H9 (cell line): ENCODE measurements at regions not wholly inside any gene's neighbourhood (a gene's known extent, or its start where the extent isn't known, plus 50 kb on each side); places are given as distances from the start of the nearest gene placed in this dataset.
A peak's percentile ranks its signal among the peaks of the same experiment; 100 is the strongest.

Experiments used
- DNase-seq: peaks from one replicate; pipeline ENCODE4 v3.0.0-alpha.2; 2017
- H2AFZ ChIP-seq: one replicate; pipeline ENCODE4 v1.6.1; 2013; ENCODE audit warnings: mild to moderate bottlenecking, low read length, control low read depth, moderate library complexity
- H2AK5ac ChIP-seq: 2 replicates; pipeline ENCODE4 v1.6.1; 2013; ENCODE audit warnings: low read length, control low read depth, mixed read lengths; ENCODE audit not compliant: insufficient read length
- H2BK120ac ChIP-seq: one replicate; pipeline ENCODE4 v1.6.1; 2013; ENCODE audit warnings: low read depth, mild to moderate bottlenecking, low read length, control low read depth, inconsistent platforms; ENCODE audit not compliant: poor library complexity, severe bottlenecking
- H2BK12ac ChIP-seq: 2 replicates; pipeline ENCODE4 v1.6.1; 2013; ENCODE audit warnings: low read length, control low read depth, mixed read lengths, low read depth; ENCODE audit not compliant: insufficient read length
- H2BK15ac ChIP-seq: 2 replicates; pipeline ENCODE4 v1.6.1; 2013; ENCODE audit warnings: low read depth, low read length, control low read depth
- H2BK20ac ChIP-seq: one replicate; pipeline ENCODE4 v1.6.1; 2013; ENCODE audit warnings: low read depth, mild to moderate bottlenecking, low read length, control low read depth, inconsistent platforms; ENCODE audit not compliant: poor library complexity, severe bottlenecking
- H2BK5ac ChIP-seq: 2 replicates; pipeline ENCODE4 v1.6.1; 2013; ENCODE audit warnings: low read length, control low read depth, mixed read lengths; ENCODE audit not compliant: insufficient read length
- H3K14ac ChIP-seq: 2 replicates; pipeline ENCODE4 v1.6.1; 2013; ENCODE audit warnings: low read length, control low read depth; ENCODE audit not compliant: insufficient read depth
- H3K18ac ChIP-seq: 2 replicates; pipeline ENCODE4 v1.6.1; 2013; ENCODE audit warnings: low read depth, mild to moderate bottlenecking, mixed read lengths, low read length, control low read depth; ENCODE audit not compliant: insufficient read length
- H3K23ac ChIP-seq: 2 replicates; pipeline ENCODE4 v1.6.1; 2013; ENCODE audit warnings: low read length, control low read depth, mixed read lengths, low read depth; ENCODE audit not compliant: insufficient read length
- H3K23me2 ChIP-seq: 2 replicates; pipeline ENCODE4 v1.6.1; 2013; ENCODE audit warnings: low read depth, mild to moderate bottlenecking, mixed read lengths, low read length, control low read depth; ENCODE audit not compliant: insufficient read length, poor library complexity, severe bottlenecking
- H3K27ac ChIP-seq: 2 replicates; pipeline ENCODE4 v1.5.1; 2013; ENCODE audit warnings: low read length, control low read depth, mixed read lengths, low read depth; ENCODE audit not compliant: insufficient read length
- H3K27me3 ChIP-seq: 2 replicates; pipeline ENCODE4 v1.6.1; 2013; ENCODE audit warnings: low read length, control low read depth, inconsistent platforms; ENCODE audit not compliant: insufficient read depth
- H3K4ac ChIP-seq: 2 replicates; pipeline ENCODE4 v1.6.1; 2013; ENCODE audit warnings: low read depth, mild to moderate bottlenecking, control low read depth, inconsistent platforms, low read length, moderate library complexity
- H3K4me1 ChIP-seq: 2 replicates; pipeline ENCODE4 v1.6.1; 2013; ENCODE audit warnings: low read length, control low read depth, inconsistent platforms; ENCODE audit not compliant: insufficient read depth
- H3K4me2 ChIP-seq: 2 replicates; pipeline ENCODE4 v1.6.1; 2013; ENCODE audit warnings: low read length, control low read depth, mixed read lengths; ENCODE audit not compliant: insufficient read length, insufficient read depth
- H3K56ac ChIP-seq: 2 replicates; pipeline ENCODE4 v1.6.1; 2013; ENCODE audit warnings: low read depth, mild to moderate bottlenecking, mixed read lengths, low read length, control low read depth; ENCODE audit not compliant: insufficient read length
- H3K79me1 ChIP-seq: 2 replicates; pipeline ENCODE4 v1.6.1; 2013; ENCODE audit warnings: low read depth, mild to moderate bottlenecking, moderate library complexity, low read length, control low read depth, inconsistent platforms; ENCODE audit not compliant: insufficient read depth, poor library complexity, severe bottlenecking
- H3K79me2 ChIP-seq: 2 replicates; pipeline ENCODE4 v1.6.1; 2013; ENCODE audit warnings: low read length, control low read depth, inconsistent platforms; ENCODE audit not compliant: insufficient read depth
- H3K9ac ChIP-seq: 2 replicates; pipeline ENCODE4 v1.6.1; 2013; ENCODE audit warnings: low read length, control low read depth, mixed read lengths; ENCODE audit not compliant: insufficient read length; ENCODE audit errors: extremely low read depth
- H3K9me3 ChIP-seq: one replicate; pipeline ENCODE4 v1.6.1; 2013; ENCODE audit warnings: low read depth, low read length, inconsistent platforms; ENCODE audit not compliant: control insufficient read depth
- H3T11ph ChIP-seq: one replicate; pipeline ENCODE4 v1.6.1; 2013; ENCODE audit warnings: mild to moderate bottlenecking, low read length, control low read depth, inconsistent platforms
- H4K20me1 ChIP-seq: one replicate; pipeline ENCODE4 v1.6.1; 2013; ENCODE audit not compliant: control insufficient read depth, insufficient read length, insufficient read depth
- H4K5ac ChIP-seq: 2 replicates; pipeline ENCODE4 v1.6.1; 2013; ENCODE audit warnings: low read depth, mild to moderate bottlenecking, mixed read lengths, low read length, control low read depth; ENCODE audit not compliant: insufficient read length
- H4K8ac ChIP-seq: replicated peaks from 2 replicates; pipeline ENCODE4 v1.6.1; 2013; ENCODE audit warnings: low read length, control low read depth, mixed read lengths, low read depth; ENCODE audit not compliant: insufficient read length
- H4K91ac ChIP-seq: 2 replicates; pipeline ENCODE4 v1.6.1; 2013; ENCODE audit warnings: low read depth, mild to moderate bottlenecking, moderate library complexity, mixed read lengths, low read length, control low read depth; ENCODE audit not compliant: insufficient read length
- H3K27ac Mint-ChIP-seq, 3 experiments: 2 replicates in 2 of 3; 3 replicates in 1 of 3; pipeline ENCODE4 v1.8.0; 2020 to 2021; ENCODE audit warnings: mixed read lengths in 3 of 3, mild to moderate bottlenecking in 1 of 3, moderate library complexity in 1 of 3
- H3K27me3 Mint-ChIP-seq: 2 replicates; pipeline ENCODE4 v1.8.0; 2021; ENCODE audit warnings: low read depth, mild to moderate bottlenecking, moderate library complexity, mixed read lengths
- H3K36me3 Mint-ChIP-seq, 3 experiments: 2 replicates in 2 of 3; 3 replicates in 1 of 3; pipeline ENCODE4 v1.8.0; 2020 to 2021; ENCODE audit warnings: low read depth in 3 of 3, mixed read lengths in 3 of 3; ENCODE audit not compliant: insufficient read depth in 1 of 3
- H3K4me1 Mint-ChIP-seq, 2 experiments: 2 replicates each; pipeline ENCODE4 v1.8.0; 2020; ENCODE audit warnings: mixed read lengths in 2 of 2
- H3K4me3 Mint-ChIP-seq, 2 experiments: 2 replicates in 1 of 2; 3 replicates in 1 of 2; pipeline ENCODE4 v1.8.0; 2020 to 2021; ENCODE audit warnings: mild to moderate bottlenecking in 2 of 2, mixed read lengths in 2 of 2, moderate library complexity in 1 of 2
- H3K9me3 Mint-ChIP-seq, 2 experiments: 2 replicates in 1 of 2; 3 replicates in 1 of 2; pipeline ENCODE4 v1.8.0; 2020; ENCODE audit warnings: mild to moderate bottlenecking in 2 of 2, mixed read lengths in 2 of 2, moderate library complexity in 1 of 2
- WGBS: extraction: QIAGEN DNeasy Blood & Tissue Kit; methylation state at CpG from one replicate; pipeline ENCODE4 v1.1.7; 2013; ENCODE audit warnings: missing lambda C conversion rate, low lambda C conversion rate, mixed read lengths; ENCODE audit not compliant: insufficient read length; ENCODE audit errors: extremely low coverage; 5-methylcytosine and 5-hydroxymethylcytosine counted together
- TF ChIP-seq, protein P1 (sequence below): fragments of 200-600 bp; sonication (generic); conservative IDR thresholded peaks from 3 replicates; pipeline ENCODE4 v1.8.0; 2021; ENCODE audit warnings: antibody characterized with exemption, mild to moderate bottlenecking

DNA sequence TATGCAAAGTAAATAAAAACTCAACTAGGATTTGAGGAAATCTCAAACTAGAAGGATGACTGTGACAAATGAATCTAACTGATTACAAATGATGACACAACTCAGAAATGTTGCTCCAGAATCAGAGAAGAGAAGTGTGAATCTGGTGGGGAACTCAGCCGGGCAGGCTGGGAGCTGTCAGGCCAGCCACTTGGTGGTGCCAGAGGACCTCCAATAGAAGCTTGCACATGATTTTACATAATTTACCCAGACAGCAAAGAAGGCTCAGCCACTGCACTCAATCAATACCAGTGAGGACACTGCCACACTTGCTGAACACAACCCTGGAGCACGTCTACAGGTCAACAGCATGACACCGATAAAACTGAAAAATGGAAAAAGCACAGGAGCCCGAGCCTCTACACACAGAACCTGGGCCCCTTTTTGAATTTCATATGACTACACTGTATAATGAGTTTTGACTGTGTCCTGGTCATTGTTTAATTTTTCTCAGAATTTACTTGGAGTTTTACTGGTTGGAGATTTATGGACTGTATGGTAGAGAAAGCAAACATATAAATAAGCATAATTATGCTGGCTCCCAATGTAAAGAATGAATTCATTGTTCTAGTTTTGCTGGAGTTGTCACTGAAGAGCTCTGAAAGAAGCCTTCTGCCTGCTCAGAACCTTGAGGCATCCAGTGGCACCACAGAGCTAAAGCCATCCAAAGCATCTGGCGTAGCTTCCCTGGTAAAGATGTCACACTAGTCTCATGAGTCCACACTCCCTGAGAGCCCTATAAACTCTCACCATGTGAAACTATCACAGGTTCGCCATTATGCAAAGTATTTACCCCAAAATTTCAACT, 296.5 kb downstream of the THBS2 start:
- Mint-ChIP-seq H3K27me3 (no peaks in the 10 kb centered on the region), H3K4me3 (no peak overlapping the region), H3K36me3 (no peaks in the 10 kb centered on the region; a peak in 1 of 7 replicates), H3K27ac (no peak overlapping the region; a peak in 1 of 7 replicates), H3K4me1 (peaks cover 0 to 4% of the 10 kb centered on the region in 2 experiments; a peak in 2 of 4 replicates), H3K9me3 (no peaks in the 10 kb centered on the region)
- Histone ChIP-seq H2AK5ac (no peak overlapping the region), H4K8ac (no peak overlapping the region), H3K27me3 (no peaks in the 10 kb centered on the region), H2BK120ac (no peak overlapping the region), H3K18ac (no peak overlapping the region), H3K9ac (no peak overlapping the region), H3K4ac (no peak overlapping the region), H2BK12ac (no peak overlapping the region), H3K4me1 (no peaks in the 10 kb centered on the region), H3K23me2 (no peaks in the 10 kb centered on the region), H3K27ac (no peak overlapping the region), H3K4me2 (no peak overlapping the region), H3K14ac (no peak overlapping the region), H3K79me1 (no peaks in the 10 kb centered on the region), H2BK15ac (no peak overlapping the region), H3K79me2 (no peaks in the 10 kb centered on the region), H2BK5ac (no peak overlapping the region), H4K20me1 (no peaks in the 10 kb centered on the region), H2BK20ac (no peak overlapping the region), H3K56ac (no peak overlapping the region), H4K5ac (no peak overlapping the region), H3K23ac (no peak overlapping the region), H3K9me3 (no peaks in the 10 kb centered on the region), H2AFZ (no peak overlapping the region), H4K91ac (no peak overlapping the region), H3T11ph (no peak overlapping the region)
- TF ChIP-seq, protein P1, sequence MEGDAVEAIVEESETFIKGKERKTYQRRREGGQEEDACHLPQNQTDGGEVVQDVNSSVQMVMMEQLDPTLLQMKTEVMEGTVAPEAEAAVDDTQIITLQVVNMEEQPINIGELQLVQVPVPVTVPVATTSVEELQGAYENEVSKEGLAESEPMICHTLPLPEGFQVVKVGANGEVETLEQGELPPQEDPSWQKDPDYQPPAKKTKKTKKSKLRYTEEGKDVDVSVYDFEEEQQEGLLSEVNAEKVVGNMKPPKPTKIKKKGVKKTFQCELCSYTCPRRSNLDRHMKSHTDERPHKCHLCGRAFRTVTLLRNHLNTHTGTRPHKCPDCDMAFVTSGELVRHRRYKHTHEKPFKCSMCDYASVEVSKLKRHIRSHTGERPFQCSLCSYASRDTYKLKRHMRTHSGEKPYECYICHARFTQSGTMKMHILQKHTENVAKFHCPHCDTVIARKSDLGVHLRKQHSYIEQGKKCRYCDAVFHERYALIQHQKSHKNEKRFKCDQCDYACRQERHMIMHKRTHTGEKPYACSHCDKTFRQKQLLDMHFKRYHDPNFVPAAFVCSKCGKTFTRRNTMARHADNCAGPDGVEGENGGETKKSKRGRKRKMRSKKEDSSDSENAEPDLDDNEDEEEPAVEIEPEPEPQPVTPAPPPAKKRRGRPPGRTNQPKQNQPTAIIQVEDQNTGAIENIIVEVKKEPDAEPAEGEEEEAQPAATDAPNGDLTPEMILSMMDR: peak; percentile 93
- DNase-seq: peak; percentile 70
- WGBS: no CpG with 5 or more reads among the region's 6 CpGs
